DND-41 (cell line): ENCODE measurements at regions not wholly inside any gene's neighbourhood (a gene's known extent, or its start where the extent isn't known, plus 50 kb on each side); places are given as distances from the start of the nearest gene placed in this dataset.

Experiments
- CTCF ChIP-seq: IDR thresholded peaks from 2 replicates; pipeline ENCODE4 v1.5.1; 2012; ENCODE audit warnings: borderline replicate concordance, low read length, moderate library complexity, mild to moderate bottlenecking; ENCODE audit not compliant: poor library complexity, severe bottlenecking; ENCODE audit errors: extremely low read depth
- EZH2 ChIP-seq: IDR thresholded peaks from 3 replicates; pipeline ENCODE4 v1.6.1; 2012; ENCODE audit warnings: borderline replicate concordance, low read depth, mild to moderate bottlenecking, moderate library complexity, low read length, inconsistent platforms; ENCODE audit not compliant: severe bottlenecking

DNA sequence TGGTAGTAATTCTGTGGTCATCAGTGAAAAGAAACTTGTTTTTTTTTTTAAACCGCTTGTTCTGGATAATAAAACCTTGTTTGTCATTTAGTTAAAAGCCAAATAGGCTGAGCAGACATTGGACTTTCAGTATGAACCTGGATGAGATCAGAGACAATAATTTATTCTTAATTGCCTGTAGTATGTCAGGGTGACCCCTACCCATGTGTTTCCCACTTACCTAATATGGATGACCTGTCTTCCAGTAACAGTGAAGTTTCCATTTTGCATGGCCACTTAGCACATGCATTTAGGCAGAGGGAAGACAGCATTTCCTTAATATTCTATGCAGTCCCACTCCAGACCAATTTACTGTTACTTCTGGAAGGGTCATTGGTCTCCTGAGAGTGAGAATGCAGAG is 87.6 kb upstream of the CFAP20DC start:
- TF ChIP-seq CTCF (no peak), EZH2 (no peak)
